ENCODE measurements at regions not wholly inside any gene's neighbourhood (a gene's known extent, or its start where the extent isn't known, plus 50 kb on each side); places are given as distances from the start of the nearest gene placed in this dataset.

GRCh38 chr1:31523012-31523411 lies 53.3 kb upstream of the TINAGL1 start:
- TF ChIP-seq CTCF (IDR thresholded peaks at IDR 0.05) (no peak), POLR2A (IDR thresholded peaks at IDR 0.05) (no peak), EP300 (IDR thresholded peaks at IDR 0.05) (no peak)

Measured in ovary (tissue), 3 donors.